H1 (cell line): ENCODE measurements at regions not wholly inside any gene's neighbourhood (a gene's known extent, or its start where the extent isn't known, plus 50 kb on each side); places are given as distances from the start of the nearest gene placed in this dataset.

Experiments
- CTCF ChIA-PET: fragments of 300-600 bp; sonication (Branson Sonifier 250); formaldehyde crosslinking; loops from one replicate; lab custom pipeline; 2021; ENCODE audit not compliant: partially characterized antibody; lab: Charles Lee
- POLR2A ChIA-PET: fragments of 300-600 bp; sonication (Branson Sonifier 250); formaldehyde crosslinking; loops from one replicate; lab custom pipeline; 2021; ENCODE audit warnings: inconsistent platforms; ENCODE audit not compliant: partially characterized antibody; lab: Charles Lee
- DNase-seq, 2 experiments: peaks; one replicate each; pipeline versions ENCODE4 v3.0.0 to v3.0.0-alpha.2; 2010 to 2022; ENCODE audit warnings: low spot score in 2 of 2, low read depth in 1 of 2, mixed read lengths in 1 of 2
- FAIRE-seq: peaks from 2 replicates; lab custom pipeline; 2011; peaks lifted over from hg19 to GRCh38; lab: Jason Lieb, UNC
- H2AFZ ChIP-seq: 2 replicates; pipeline ENCODE4 v1.8.1; 2012; ENCODE audit warnings: low read length, inconsistent platforms
- H2AK5ac ChIP-seq: 2 replicates; pipeline ENCODE4 v1.6.1; 2013; ENCODE audit warnings: low read depth, low read length
- H2BK120ac ChIP-seq: replicated peaks from 2 replicates; pipeline ENCODE3; 2013; ENCODE audit warnings: low read depth, low read length, inconsistent platforms
- H2BK12ac ChIP-seq: 2 replicates; pipeline ENCODE4 v1.6.1; 2013; ENCODE audit warnings: low read depth, low read length
- H2BK15ac ChIP-seq: 2 replicates; pipeline ENCODE4 v1.6.1; 2013; ENCODE audit warnings: low read length
- H2BK20ac ChIP-seq: 2 replicates; pipeline ENCODE4 v1.6.1; 2013; ENCODE audit warnings: low read length
- H2BK5ac ChIP-seq: 2 replicates; pipeline ENCODE4 v1.6.1; 2013; ENCODE audit warnings: low read depth, low read length
- H3K14ac ChIP-seq: 2 replicates; pipeline ENCODE4 v1.6.1; 2013; ENCODE audit warnings: inconsistent platforms; ENCODE audit not compliant: insufficient read length
- H3K18ac ChIP-seq: 2 replicates; pipeline ENCODE4 v1.6.1; 2013; ENCODE audit warnings: low read length; ENCODE audit errors: extremely low read depth
- H3K23ac ChIP-seq: 2 replicates; pipeline ENCODE4 v1.6.1; 2013; ENCODE audit warnings: inconsistent platforms; ENCODE audit not compliant: insufficient read length
- H3K23me2 ChIP-seq: 2 replicates; pipeline ENCODE4 v1.6.1; 2013; ENCODE audit warnings: low read depth, low read length
- H3K27ac ChIP-seq: 2 replicates; pipeline ENCODE4 v1.6.1; 2011; ENCODE audit warnings: low read depth, low read length, inconsistent platforms
- H3K27me3 ChIP-seq, 4 experiments: replicated peaks in 1 of 4; 1 replicate in 1 of 4; 2 replicates in 3 of 4; pipeline versions ENCODE4 v1.6.1 to v1.8.1; 2011 to 2013; ENCODE audit warnings: low read length in 3 of 4, mild to moderate bottlenecking in 3 of 4, inconsistent platforms in 2 of 4, mixed read lengths in 2 of 4, moderate library complexity in 1 of 4; ENCODE audit not compliant: control insufficient read depth in 3 of 4, insufficient read depth in 3 of 4; ENCODE audit errors: extremely low read depth in 1 of 4
- H3K36me3 ChIP-seq, 4 experiments: 2 replicates each; pipeline versions ENCODE4 v1.6.1 to v1.8.1; 2011 to 2013; ENCODE audit warnings: mild to moderate bottlenecking in 4 of 4, low read length in 3 of 4, moderate library complexity in 2 of 4, control low read depth in 1 of 4, inconsistent platforms in 1 of 4; ENCODE audit not compliant: insufficient read depth in 4 of 4, control insufficient read depth in 2 of 4
- H3K4ac ChIP-seq: replicated peaks from 2 replicates; pipeline ENCODE3; 2013; ENCODE audit warnings: low read length, low read depth, mixed read lengths, inconsistent platforms; ENCODE audit not compliant: insufficient read length
- H3K4me1 ChIP-seq, 4 experiments: replicated peaks in 1 of 4; 1 replicate in 1 of 4; 2 replicates in 3 of 4; pipeline versions ENCODE4 v1.6.1 to v1.8.1; 2011 to 2013; ENCODE audit warnings: low read length in 3 of 4, inconsistent platforms in 2 of 4, mixed read lengths in 1 of 4; ENCODE audit not compliant: insufficient read depth in 4 of 4, control insufficient read depth in 3 of 4
- H3K4me2 ChIP-seq, 2 experiments: 2 replicates each; pipeline versions ENCODE4 v1.6.1 to v1.8.1; 2011 to 2013; ENCODE audit warnings: low read depth in 2 of 2, low read length in 2 of 2, control low read depth in 1 of 2, inconsistent platforms in 1 of 2, mild to moderate bottlenecking in 1 of 2; ENCODE audit not compliant: insufficient read depth in 1 of 2
- H3K4me3 ChIP-seq, 4 experiments: fragments of 200-600, 300-600 bp in 1 of 4; sonication (generic), shearing (Covaris generic), sonication (Bioruptor Twin) in 1 of 4; 2 replicates each; pipeline versions ENCODE4 v1.5.1 to v1.8.1; 2011 to 2016; ENCODE audit warnings: low read length in 4 of 4, low read depth in 3 of 4, control low read depth in 2 of 4, inconsistent platforms in 2 of 4, mild to moderate bottlenecking in 2 of 4, mixed read lengths in 1 of 4, moderate library complexity in 1 of 4; ENCODE audit not compliant: insufficient read depth in 2 of 4; ENCODE audit errors: extremely low read depth in 1 of 4
- H3K56ac ChIP-seq: replicated peaks from 2 replicates; pipeline ENCODE3; 2013; ENCODE audit warnings: low read depth, mild to moderate bottlenecking, mixed read lengths, low read length, inconsistent platforms; ENCODE audit not compliant: insufficient read length
- H3K79me1 ChIP-seq: 2 replicates; pipeline ENCODE4 v1.6.1; 2013; ENCODE audit warnings: low read depth, low read length, control low read depth
- H3K79me2 ChIP-seq, 2 experiments: 2 replicates each; pipeline versions ENCODE4 v1.6.1 to v1.8.1; 2012 to 2013; ENCODE audit warnings: low read length in 2 of 2, mild to moderate bottlenecking in 2 of 2, inconsistent platforms in 1 of 2; ENCODE audit not compliant: insufficient read depth in 2 of 2, control insufficient read depth in 1 of 2
- H3K9ac ChIP-seq, 4 experiments: replicated peaks in 1 of 4; 1 replicate in 1 of 4; 2 replicates in 3 of 4; pipeline versions ENCODE4 v1.6.1 to v1.8.1; 2011 to 2013; ENCODE audit warnings: low read depth in 3 of 4, low read length in 3 of 4, control low read depth in 2 of 4, mild to moderate bottlenecking in 2 of 4, moderate library complexity in 2 of 4, inconsistent platforms in 1 of 4; ENCODE audit errors: extremely low read depth in 1 of 4
- H3K9me3 ChIP-seq, 2 experiments: 2 replicates each; pipeline versions ENCODE4 v1.6.1 to v1.8.1; 2012 to 2013; ENCODE audit warnings: mild to moderate bottlenecking in 2 of 2, moderate library complexity in 2 of 2, control low read depth in 1 of 2, inconsistent platforms in 1 of 2, low read depth in 1 of 2, low read length in 1 of 2, mixed read lengths in 1 of 2; ENCODE audit not compliant: insufficient read depth in 2 of 2
- H4K20me1 ChIP-seq, 2 experiments: replicated peaks in 1 of 2; 2 replicates each; pipeline versions ENCODE3 to v1.8.1; 2011 to 2013; ENCODE audit warnings: inconsistent platforms in 2 of 2, low read length in 2 of 2, mild to moderate bottlenecking in 1 of 2; ENCODE audit not compliant: insufficient read depth in 2 of 2, control insufficient read depth in 1 of 2
- H4K5ac ChIP-seq: 2 replicates; pipeline ENCODE4 v1.6.1; 2013; ENCODE audit warnings: low read length, low read depth, mixed read lengths, inconsistent platforms; ENCODE audit not compliant: insufficient read length
- H4K8ac ChIP-seq: 2 replicates; pipeline ENCODE4 v1.8.0; 2013; ENCODE audit warnings: mild to moderate bottlenecking, moderate library complexity, low read length, inconsistent platforms; ENCODE audit not compliant: insufficient read depth; ENCODE audit errors: extremely low read depth
- H4K91ac ChIP-seq: replicated peaks from 2 replicates; pipeline ENCODE3; 2013; ENCODE audit warnings: low read length, mixed read lengths, inconsistent platforms; ENCODE audit not compliant: insufficient read length
- CEBPB ChIP-seq: IDR thresholded peaks from 2 replicates; pipeline ENCODE4 v1.6.1; 2012; ENCODE audit warnings: low read depth, low read length
- EGR1 ChIP-seq: IDR thresholded peaks from 2 replicates; pipeline ENCODE4 v1.6.1; 2011; ENCODE audit warnings: low read depth, low read length, borderline replicate concordance
- KDM1A ChIP-seq: fragments of 200-600, 300-600 bp; sonication (generic); IDR thresholded peaks from 2 replicates; pipeline ENCODE4 v1.7.1; 2016; ENCODE audit warnings: mild to moderate bottlenecking, low read length, borderline replicate concordance
- TAF1 ChIP-seq: IDR thresholded peaks from 2 replicates; pipeline ENCODE4 v1.6.1; 2011; ENCODE audit warnings: mild to moderate bottlenecking, low read depth, low read length
- WGBS, 2 experiments: shearing (Covaris generic) in 1 of 2; methylation state at CpG; one replicate each; pipeline versions ENCODE4 v1.1.6 to v1.1.7; 2013 to 2015; ENCODE audit warnings: low lambda C conversion rate in 2 of 2, mixed read lengths in 2 of 2, inconsistent platforms in 1 of 2, low coverage in 1 of 2, missing lambda C conversion rate in 1 of 2; ENCODE audit not compliant: insufficient replicate concordance in 2 of 2, insufficient coverage in 1 of 2, insufficient read length in 1 of 2; ENCODE audit errors: extremely low coverage in 1 of 2, missing lambda C conversion rate in 1 of 2; 5-methylcytosine and 5-hydroxymethylcytosine counted together
- TF ChIP-seq, protein P1 (sequence below): IDR thresholded peaks from 2 replicates; pipeline ENCODE4 v1.6.1; 2012; ENCODE audit warnings: inconsistent platforms

DNA sequence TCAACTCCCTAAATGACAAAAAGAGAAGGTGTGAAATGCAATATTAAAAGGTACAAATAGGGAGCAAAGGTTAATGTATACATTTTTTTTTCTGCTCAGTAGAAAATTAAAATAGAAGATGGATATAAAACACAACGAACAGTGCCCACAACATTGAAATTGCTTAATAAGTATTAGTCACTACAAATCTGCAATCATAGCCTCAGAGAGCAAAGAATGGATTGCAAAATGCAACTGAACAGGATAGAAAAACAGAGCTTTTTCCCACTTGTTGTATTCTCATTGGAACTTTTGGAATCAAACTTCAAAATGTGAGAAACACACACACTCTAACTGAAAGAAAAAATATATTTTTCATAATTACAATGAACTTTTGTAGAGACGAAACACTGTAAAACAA lies 552.2 kb upstream of the NCAM2 start:
- Histone ChIP-seq H3K9me3 (no peaks in the 10 kb centered on the region), H2BK12ac (no peak overlapping the region), H4K5ac (no peak overlapping the region), H3K23ac (no peak overlapping the region), H2AK5ac (no peak overlapping the region), H4K8ac (no peak overlapping the region), H3K27ac (no peak overlapping the region), H4K20me1 (no peaks in the 10 kb centered on the region), H3K79me2 (no peaks in the 10 kb centered on the region), H3K14ac (no peak overlapping the region), H3K27me3 (no peaks in the 10 kb centered on the region), H3K23me2 (no peaks in the 10 kb centered on the region), H2AFZ (no peak overlapping the region), H3K18ac (no peak overlapping the region), H3K4me3 (no peak overlapping the region), H2BK120ac (no peak overlapping the region), H3K4ac (no peak overlapping the region), H3K4me1 (no peaks in the 10 kb centered on the region), H3K79me1 (no peaks in the 10 kb centered on the region), H4K91ac (no peak overlapping the region), H3K56ac (no peak overlapping the region), H2BK15ac (no peak overlapping the region), H2BK20ac (no peak overlapping the region), H3K9ac (no peak overlapping the region), H3K36me3 (no peaks in the 10 kb centered on the region), H3K4me2 (no peak overlapping the region), H2BK5ac (no peak overlapping the region)
- no peak for DNase-seq
- FAIRE-seq: no peak
- ChIA-PET CTCF (interaction anchor here (0.7 to 1.0 kb wide), 3 partner anchors 14 to 490 kb away, joined by 3 to 5 read pairs (median 3); no protein-coding TSS in a partner anchor), POLR2A (no interaction called here)
- TF ChIP-seq, protein P1, sequence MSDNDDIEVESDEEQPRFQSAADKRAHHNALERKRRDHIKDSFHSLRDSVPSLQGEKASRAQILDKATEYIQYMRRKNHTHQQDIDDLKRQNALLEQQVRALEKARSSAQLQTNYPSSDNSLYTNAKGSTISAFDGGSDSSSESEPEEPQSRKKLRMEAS: no peak
- TF ChIP-seq KDM1A (no peak), TAF1 (no peak), CEBPB (no peak), EGR1 (no peak)
- WGBS, 2 experiments: 82% methylated on average over 2 of the region's 2 CpGs; no CpG with 5 or more reads in 1 of the 2 experiments
